ACHN (cell line): ENCODE measurements at regions not wholly inside any gene's neighbourhood (a gene's known extent, or its start where the extent isn't known, plus 50 kb on each side); places are given as distances from the start of the nearest gene placed in this dataset.

Experiments used
- DNase-seq: peaks from one replicate; pipeline ENCODE4 v3.0.0-alpha.2; 2015
- in situ Hi-C: cut with HindIII; loops from 2 replicates; pipeline ENCODE4 v1.10.0; 2017; ENCODE audit warnings: low sequenced_read_pairs, low pct_ligation_motif_present, low pct_unique_long_range_greater_than_20kb

GRCh38 chr2:172334988-172335387, 92.4 kb upstream of the ITGA6 start:
- in situ Hi-C loops: no loop called here
- DNase-seq: no peak

DNA sequence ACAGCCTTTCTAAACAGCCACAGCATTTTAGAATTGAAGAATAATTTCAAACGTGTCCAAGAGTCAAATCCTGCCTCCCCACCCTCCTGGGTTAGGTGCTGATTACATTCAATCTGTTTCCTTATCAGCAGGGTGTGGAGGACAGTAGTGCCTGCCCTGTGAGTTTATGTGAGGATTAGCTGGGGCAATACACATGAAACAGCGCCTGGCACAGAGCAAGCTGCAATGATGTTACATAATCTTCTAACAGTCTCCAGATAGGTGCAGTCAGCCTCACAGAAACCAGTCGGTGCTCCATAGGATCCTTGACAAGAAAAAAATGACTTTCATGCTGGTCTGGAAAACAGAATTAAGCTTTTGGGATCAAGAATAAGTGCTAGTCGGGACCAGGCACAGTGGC, 91.7 kb upstream of the ITGA6 start:
- no peak for DNase-seq
- in situ Hi-C loops: no loop called here

DNA sequence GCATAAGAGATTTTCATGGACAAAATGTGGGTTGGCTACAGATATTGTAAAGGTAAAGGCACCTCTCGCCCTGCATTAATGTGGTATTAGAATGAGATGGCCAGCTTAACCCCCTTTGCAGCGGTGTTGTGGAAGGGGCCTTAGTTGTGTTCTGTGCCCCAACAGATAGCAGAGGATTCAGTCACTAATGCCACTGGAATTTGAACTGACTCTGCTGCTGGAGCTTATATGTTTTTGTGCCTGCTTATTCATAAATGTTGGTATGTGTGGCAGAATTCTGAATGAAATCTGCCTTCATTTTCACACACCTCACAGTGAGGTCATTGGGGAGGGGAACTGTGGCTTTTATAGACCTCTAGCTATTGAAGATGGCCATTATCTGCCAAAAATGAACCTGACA, 90.7 kb upstream of the ITGA6 start:
- in situ Hi-C loops: no loop called here
- DNase-seq: no peak

GRCh38 chr2:172339371-172340010, 87.9 kb upstream of the ITGA6 start:
- in situ Hi-C loops: no loop called here
- peak; percentile 35 for DNase-seq

DNA sequence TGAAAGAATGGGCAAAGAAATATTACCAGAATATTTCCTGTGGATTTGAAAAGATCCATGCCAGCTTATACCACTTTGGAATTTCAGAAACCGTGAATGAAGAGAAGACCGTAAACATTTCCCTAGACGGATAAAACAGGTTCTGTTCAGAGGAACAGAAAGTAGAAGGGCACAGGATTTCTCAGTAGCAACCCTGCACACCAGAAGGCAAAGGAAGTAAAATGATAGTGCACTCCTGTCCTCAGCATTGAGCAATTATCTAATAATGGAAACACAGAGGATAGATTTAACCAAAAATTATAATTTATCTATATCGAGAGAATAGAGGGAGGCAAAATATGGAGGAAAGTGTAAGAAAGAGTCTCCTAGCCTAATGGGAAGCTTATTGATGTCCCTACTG, 87.0 kb upstream of the ITGA6 start:
- in situ Hi-C loops: no loop called here
- no peak for DNase-seq

GRCh38 chr2:172342078-172342477, 85.3 kb upstream of the ITGA6 start:
- DNase-seq: no peak
- in situ Hi-C loops: no loop called here

DNA sequence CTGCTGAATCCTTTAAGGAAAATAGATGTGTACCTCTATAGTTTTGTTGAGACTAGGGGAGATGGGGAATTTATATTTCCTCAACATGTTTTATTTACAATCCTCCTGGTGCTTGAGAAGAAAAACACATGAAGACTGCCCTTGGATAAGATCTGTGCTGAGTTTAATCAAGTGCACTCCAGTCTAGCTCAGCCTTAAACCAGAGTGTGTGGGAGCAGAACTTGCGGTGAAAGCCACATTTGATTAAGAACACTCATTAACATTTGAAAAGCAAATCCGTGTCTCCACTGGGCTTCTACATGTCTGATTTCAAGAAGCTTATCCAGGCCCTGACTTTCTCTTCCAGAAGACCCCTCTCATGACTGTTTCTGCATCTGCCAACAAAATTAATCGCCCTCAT, 84.8 kb upstream of the ITGA6 start:
- in situ Hi-C loops: no loop called here
- DNase-seq: no peak

DNA sequence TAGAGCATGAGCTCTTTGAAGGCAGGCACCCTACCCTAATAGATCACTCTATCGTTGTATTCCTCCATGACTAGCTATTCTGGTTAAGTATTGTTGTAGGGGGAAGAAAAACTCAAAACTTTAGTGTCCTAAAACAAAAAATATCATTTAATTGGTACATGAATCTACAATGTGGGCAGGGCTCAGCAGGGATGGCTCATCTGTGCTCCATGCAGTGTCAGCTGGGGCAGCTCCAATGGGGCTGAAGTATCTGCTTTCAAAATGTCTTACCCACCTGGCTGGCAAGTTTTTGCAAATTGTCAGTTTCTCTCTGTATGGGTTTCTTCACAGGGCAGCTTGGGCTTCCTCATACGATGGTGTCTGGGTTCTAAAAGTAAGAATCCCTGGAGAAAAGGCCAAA, 83.2 kb upstream of the ITGA6 start:
- no peak for DNase-seq
- in situ Hi-C loops: no loop called here

DNA sequence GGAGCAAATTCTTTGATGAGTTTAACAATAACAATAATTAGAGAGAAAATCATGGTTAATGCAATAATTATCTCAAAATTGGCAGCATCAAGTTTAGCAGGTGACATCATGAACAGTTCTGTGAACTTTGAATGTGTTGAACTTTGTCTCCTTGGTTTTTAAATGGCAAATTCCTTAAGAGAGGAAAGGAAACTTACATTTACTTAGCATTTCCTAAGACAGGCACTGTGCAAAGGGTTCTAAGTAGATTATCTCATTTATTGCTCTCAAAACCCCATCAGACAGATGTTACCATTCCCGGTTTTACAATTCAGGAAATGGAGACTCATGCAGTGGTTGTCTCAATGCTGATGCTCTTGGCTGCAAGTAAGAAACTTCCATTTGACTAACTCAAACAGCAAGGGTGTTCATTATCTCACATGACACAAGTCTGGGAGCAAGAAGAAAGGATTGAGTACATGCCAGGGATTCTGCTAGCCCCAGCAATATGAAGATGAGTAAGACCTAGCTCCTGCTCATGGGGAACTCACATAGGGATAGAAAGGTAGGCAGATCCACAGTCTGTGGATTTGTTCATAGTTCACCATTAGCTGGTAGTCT, 81.3 kb upstream of the ITGA6 start:
- in situ Hi-C loops: no loop called here
- no peak for DNase-seq

- in situ Hi-C loops: no loop called here
- DNase-seq: no peak
Measured at GRCh38 chr2:172348555-172349288, 78.7 kb upstream of the ITGA6 start.

DNA sequence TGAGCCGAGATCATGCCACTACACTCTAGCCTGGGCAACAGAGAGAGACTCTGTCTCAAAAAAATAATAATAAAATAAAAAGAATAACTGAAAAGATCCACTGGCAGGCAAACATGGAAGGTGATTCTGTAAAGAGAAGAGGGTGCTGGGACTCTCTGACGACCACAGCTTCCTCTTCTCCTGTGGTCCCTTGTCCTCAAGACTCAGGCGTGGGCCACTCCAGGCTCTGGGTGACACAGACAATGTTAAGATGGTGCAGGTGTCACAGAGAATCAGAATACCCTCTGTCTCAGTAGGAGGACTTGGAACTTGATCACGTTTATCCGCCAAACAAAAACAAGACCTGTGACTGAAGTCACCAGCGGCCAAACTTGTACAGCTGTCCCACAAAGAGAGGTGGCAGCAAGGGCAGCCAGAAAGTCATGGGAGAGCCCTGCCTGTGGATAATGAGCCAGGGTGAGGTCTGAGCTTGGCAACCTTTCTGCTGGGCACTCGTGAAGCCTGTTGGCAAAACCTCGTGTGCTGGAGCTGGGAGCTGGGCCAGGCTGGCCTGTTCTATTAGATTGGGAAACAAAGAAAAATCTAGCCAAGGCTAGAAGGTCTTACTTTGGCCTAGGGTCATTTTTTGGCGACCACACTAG, 76.4 kb upstream of the ITGA6 start:
- in situ Hi-C loops: no loop called here
- DNase-seq: no peak

DNA sequence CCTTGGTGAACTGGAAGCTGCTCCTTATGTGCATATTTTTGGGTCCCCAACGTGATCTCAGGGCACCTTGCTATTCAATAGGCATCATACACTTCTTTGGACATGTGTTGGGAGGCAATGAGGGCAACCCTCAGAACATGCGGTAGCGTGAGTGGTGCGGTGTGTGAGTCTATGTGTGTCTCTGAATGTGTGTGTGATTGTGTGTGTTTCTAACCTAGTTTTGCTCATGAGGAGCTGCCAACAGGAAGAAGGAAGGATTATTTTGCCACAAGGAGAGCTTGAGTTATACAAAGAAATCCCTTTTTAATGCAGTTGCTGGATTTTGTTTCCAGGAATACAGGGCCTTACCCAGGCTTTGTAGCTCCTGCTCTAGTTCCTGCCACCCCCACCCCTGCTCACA, 75.8 kb upstream of the ITGA6 start:
- DNase-seq: no peak
- in situ Hi-C loops: no loop called here

DNA sequence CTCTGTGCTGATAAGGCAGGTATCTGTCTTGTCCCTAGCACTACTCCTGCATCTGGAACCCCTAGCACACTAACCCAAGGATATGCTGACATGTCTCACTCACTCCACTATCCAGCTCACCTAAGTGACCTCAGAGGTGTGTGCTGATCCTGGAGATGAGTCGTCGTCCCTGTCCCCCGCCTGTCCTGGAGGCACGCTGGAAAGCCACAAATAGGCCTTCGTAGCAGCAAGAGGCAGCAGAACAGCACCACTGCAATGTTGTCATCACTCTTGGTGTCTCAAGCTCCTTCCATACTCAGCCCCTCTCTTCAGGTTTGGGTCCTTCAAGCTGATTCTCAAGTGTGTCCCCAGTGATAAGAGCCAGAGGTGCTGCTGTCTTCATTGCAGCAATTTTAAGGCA, 73.0 kb upstream of the ITGA6 start:
- DNase-seq: no peak
- in situ Hi-C loops: no loop called here

- in situ Hi-C loops: no loop called here
Measured at GRCh38 chr2:172357442-172357841, 69.9 kb upstream of the ITGA6 start.

GRCh38 chr2:172358691-172359556, 68.5 kb upstream of the ITGA6 start:
- in situ Hi-C loops: no loop called here
- no peak for DNase-seq

More at GRCh38 chr2:172357442-172357841, 69.9 kb upstream of the ITGA6 start:
- DNase-seq: no peak

DNA sequence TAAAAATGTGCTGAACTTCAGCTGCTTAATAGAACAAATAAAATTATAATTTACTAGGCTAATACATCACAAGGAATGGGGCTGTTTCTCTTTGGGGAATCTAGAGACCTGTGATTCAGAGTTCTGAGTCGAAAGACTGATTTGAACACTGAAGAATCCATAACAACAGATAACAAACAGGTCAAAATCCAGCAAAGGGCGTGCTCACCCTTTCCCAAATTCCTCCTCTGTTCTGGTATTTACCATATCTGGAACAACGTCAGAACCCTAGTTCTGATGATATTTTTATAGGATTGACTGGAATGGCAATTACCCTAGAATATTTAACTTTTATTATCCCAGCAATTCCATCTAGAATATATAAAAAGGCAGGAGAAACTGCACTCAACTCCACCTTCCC, 66.0 kb upstream of the ITGA6 start:
- in situ Hi-C loops: no loop called here
- DNase-seq: no peak

- DNase-seq: no peak
- in situ Hi-C loops: no loop called here
Measured at GRCh38 chr2:172361840-172362239, 65.5 kb upstream of the ITGA6 start.

DNA sequence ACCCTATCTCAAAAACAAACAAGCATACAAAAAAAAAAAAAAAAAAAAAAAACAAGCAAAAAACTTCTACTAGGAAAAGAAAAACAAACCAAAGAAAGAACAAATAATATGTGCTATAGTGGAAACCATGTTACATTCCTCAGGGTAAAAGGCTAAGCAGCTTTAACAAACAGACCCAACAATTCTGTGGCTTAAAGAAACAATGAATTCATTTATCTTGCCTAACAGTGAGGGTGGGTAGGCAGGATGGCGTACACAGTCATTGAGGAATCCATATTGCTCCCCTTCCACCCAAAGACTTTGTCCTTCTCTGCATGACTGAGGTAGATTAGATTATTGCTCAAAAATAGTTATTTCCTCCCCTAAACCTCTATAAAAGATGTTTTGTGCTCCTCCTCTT, 63.1 kb upstream of the ITGA6 start:
- in situ Hi-C loops: no loop called here
- DNase-seq: no peak
